HEK293 (cell line): ENCODE measurements at regions not wholly inside any gene's neighbourhood (a gene's known extent, or its start where the extent isn't known, plus 50 kb on each side); places are given as distances from the start of the nearest gene placed in this dataset.

Source experiments
- CTCF ChIP-seq: fragments of 450-650 bp; formaldehyde crosslinking; IDR thresholded peaks from 2 replicates; pipeline ENCODE4 v1.5.1; 2016; ENCODE audit warnings: missing biosample characterization, missing genetic modification characterization
- KLF16 ChIP-seq: fragments of 450-650 bp; formaldehyde crosslinking; IDR thresholded peaks from 2 replicates; pipeline ENCODE4 v1.5.1; 2017; ENCODE audit warnings: missing biosample characterization, missing genetic modification characterization
- KLF8 ChIP-seq: fragments of 450-650 bp; formaldehyde crosslinking; IDR thresholded peaks from 2 replicates; pipeline ENCODE4 v1.5.1; 2016; ENCODE audit warnings: missing biosample characterization, missing genetic modification characterization
- PRDM6 ChIP-seq: fragments of 450-650 bp; formaldehyde crosslinking; IDR thresholded peaks from 2 replicates; pipeline ENCODE4 v1.5.1; 2017; ENCODE audit warnings: missing biosample characterization, missing genetic modification characterization
- RBAK ChIP-seq: fragments of 450-650 bp; formaldehyde crosslinking; IDR thresholded peaks from 2 replicates; pipeline ENCODE4 v1.5.1; 2016; ENCODE audit warnings: missing biosample characterization, missing genetic modification characterization
- REST ChIP-seq: fragments of 450-650 bp; formaldehyde crosslinking; IDR thresholded peaks from 2 replicates; pipeline ENCODE4 v1.5.1; 2016; ENCODE audit warnings: missing biosample characterization, missing genetic modification characterization
- SP2 ChIP-seq: fragments of 450-650 bp; formaldehyde crosslinking; IDR thresholded peaks from 2 replicates; pipeline ENCODE4 v1.5.1; 2016; ENCODE audit warnings: missing biosample characterization, missing genetic modification characterization
- ZNF175 ChIP-seq: fragments of 450-650 bp; formaldehyde crosslinking; IDR thresholded peaks from 2 replicates; pipeline ENCODE4 v1.5.1; 2016; ENCODE audit warnings: missing biosample characterization, missing genetic modification characterization
- ZNF416 ChIP-seq: fragments of 450-650 bp; formaldehyde crosslinking; IDR thresholded peaks from 2 replicates; pipeline ENCODE4 v1.5.1; 2016; ENCODE audit warnings: missing biosample characterization, missing genetic modification characterization
- ZNF561 ChIP-seq: fragments of 450-650 bp; IDR thresholded peaks from 2 replicates; pipeline ENCODE4 v1.5.1; 2018; ENCODE audit warnings: missing biosample characterization, missing genetic modification characterization, borderline replicate concordance
- ZSCAN16 ChIP-seq: fragments of 450-650 bp; formaldehyde crosslinking; IDR thresholded peaks from 2 replicates; pipeline ENCODE4 v1.5.1; 2016; ENCODE audit warnings: missing biosample characterization, missing genetic modification characterization
- TF ChIP-seq, protein P1 (sequence below): fragments of 450-650 bp; formaldehyde crosslinking; IDR thresholded peaks from 2 replicates; pipeline ENCODE4 v1.5.1; 2016; ENCODE audit warnings: missing biosample characterization, missing genetic modification characterization, low read depth

DNA sequence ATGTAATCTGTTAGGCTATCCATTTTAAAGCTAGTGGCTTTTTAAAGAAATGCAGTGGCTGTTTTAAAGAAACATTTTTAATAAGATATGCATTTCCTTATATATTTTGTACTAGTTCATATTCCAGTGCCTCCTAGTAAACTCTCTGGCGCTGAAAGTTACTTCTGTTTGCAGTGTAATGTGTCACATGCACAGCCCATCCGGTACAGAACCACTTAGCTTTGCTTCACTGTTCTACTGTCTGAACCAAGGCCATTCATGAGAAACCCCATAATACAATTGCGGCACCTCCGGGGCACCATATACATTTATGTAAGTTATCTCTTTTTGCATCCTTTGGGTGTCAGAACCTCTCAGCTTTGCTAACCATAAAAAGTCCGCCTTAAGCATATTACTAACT is 114.6 kb upstream of the KCTD1 start:
- TF ChIP-seq KLF16 (tag by site-specific recombination) = no peak
- no peak for TF ChIP-seq RBAK
- TF ChIP-seq ZNF175 (tag by site-specific recombination) = no peak
- TF ChIP-seq ZNF561 = no peak
- TF ChIP-seq ZSCAN16 (tag by site-specific recombination) = no peak
- TF ChIP-seq ZNF416 (tag by site-specific recombination) = no peak
- TF ChIP-seq CTCF (tag by site-specific recombination) = no peak
- TF ChIP-seq, protein P1, sequence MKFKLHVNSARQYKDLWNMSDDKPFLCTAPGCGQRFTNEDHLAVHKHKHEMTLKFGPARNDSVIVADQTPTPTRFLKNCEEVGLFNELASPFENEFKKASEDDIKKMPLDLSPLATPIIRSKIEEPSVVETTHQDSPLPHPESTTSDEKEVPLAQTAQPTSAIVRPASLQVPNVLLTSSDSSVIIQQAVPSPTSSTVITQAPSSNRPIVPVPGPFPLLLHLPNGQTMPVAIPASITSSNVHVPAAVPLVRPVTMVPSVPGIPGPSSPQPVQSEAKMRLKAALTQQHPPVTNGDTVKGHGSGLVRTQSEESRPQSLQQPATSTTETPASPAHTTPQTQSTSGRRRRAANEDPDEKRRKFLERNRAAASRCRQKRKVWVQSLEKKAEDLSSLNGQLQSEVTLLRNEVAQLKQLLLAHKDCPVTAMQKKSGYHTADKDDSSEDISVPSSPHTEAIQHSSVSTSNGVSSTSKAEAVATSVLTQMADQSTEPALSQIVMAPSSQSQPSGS (tag by site-specific recombination) = no peak
- no peak for TF ChIP-seq SP2 (tag by site-specific recombination)
- no peak for TF ChIP-seq KLF8
- no peak for TF ChIP-seq PRDM6
- TF ChIP-seq REST (tag by site-specific recombination) = no peak
